ENCODE measurements at regions not wholly inside any gene's neighbourhood (a gene's known extent, or its start where the extent isn't known, plus 50 kb on each side); places are given as distances from the start of the nearest gene placed in this dataset.

DNA sequence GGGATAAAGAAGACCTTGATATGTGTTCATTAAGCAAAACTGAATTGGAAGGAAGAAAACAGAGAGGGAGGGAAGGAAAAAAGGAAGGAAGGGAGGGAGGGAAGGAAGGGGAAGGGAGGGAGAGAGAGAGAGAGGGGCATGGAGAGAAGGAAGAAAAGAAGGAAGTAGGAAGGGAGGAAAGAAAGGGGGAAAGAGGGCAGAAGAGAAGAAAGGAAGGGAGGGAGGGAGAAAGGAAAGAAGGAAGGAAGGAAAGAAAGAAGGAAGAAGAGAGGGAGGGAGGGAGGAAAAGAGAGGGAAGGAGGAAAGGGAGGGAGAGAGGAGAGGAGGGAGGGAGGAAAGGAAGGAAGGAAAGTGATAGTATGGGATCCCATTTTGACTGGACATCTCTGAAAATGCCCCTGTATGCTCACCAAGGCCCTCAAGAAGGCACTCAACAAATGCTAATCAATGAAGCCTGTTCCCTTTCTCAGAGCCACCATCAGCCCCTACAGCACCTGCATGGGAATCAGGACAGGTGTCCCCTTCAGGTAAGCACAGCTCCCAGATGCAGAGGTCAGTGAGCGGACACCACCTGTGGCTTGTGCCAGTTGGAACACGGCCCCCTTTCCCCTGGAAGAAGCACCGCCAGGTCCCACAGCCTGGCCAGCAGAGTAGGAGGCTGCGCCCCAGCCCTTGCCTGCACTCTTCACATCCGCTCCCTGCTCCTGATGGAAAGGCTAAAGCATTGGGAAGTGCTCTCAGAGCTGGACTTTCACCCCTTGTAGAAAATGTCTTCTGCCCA, 161.4 kb upstream of the DIO3 start:
- H3K4me1 ChIP-seq = peaks cover 21% of the 10 kb centered on the region
- H3K9me3 ChIP-seq = no peaks in the 10 kb centered on the region
- TF ChIP-seq, protein P1, sequence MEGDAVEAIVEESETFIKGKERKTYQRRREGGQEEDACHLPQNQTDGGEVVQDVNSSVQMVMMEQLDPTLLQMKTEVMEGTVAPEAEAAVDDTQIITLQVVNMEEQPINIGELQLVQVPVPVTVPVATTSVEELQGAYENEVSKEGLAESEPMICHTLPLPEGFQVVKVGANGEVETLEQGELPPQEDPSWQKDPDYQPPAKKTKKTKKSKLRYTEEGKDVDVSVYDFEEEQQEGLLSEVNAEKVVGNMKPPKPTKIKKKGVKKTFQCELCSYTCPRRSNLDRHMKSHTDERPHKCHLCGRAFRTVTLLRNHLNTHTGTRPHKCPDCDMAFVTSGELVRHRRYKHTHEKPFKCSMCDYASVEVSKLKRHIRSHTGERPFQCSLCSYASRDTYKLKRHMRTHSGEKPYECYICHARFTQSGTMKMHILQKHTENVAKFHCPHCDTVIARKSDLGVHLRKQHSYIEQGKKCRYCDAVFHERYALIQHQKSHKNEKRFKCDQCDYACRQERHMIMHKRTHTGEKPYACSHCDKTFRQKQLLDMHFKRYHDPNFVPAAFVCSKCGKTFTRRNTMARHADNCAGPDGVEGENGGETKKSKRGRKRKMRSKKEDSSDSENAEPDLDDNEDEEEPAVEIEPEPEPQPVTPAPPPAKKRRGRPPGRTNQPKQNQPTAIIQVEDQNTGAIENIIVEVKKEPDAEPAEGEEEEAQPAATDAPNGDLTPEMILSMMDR (IDR thresholded peaks at IDR 0.05) = no peak
- no peak overlapping the region for H3K4me3 ChIP-seq
- intact Hi-C loops (cut with DNase I) = no loop called here
- H3K27ac ChIP-seq = no peak overlapping the region
- H3K27me3 ChIP-seq (ENCODE audit: low read depth) = peaks cover 5% of the 10 kb centered on the region
- no peak for DNase-seq
- ATAC-seq = no peak
- no peaks in the 10 kb centered on the region for H3K36me3 ChIP-seq

DNA sequence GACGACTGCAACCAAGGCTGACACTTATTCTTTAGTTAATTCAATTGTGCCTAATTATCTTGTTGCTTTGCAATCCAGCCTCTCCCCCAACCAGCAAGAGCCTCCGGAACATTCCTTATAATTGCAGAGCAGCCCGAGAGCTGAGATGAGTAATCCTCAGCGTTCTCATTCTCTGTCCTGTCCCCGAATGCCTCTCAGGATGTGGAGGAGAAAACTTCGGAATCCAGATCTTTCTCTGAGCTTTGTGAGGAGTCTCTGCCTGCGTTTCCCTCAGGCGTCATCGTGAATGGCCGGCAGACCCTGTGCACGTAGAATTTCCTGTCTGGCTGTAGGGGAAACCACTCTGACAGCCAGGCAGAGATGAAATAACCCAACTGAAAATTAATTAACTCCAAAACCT, 160.5 kb upstream of the DIO3 start:
- Histone ChIP-seq H3K4me1 (peaks cover 22% of the 10 kb centered on the region), H3K4me3 (no peak overlapping the region), H3K9me3 (no peaks in the 10 kb centered on the region), H3K36me3 (no peaks in the 10 kb centered on the region), H3K27ac (no peak overlapping the region), H3K27me3 (ENCODE audit: low read depth) (peaks cover 5% of the 10 kb centered on the region)
- no peak for ATAC-seq
- no peak for DNase-seq
- intact Hi-C loops (cut with DNase I) = no loop called here
- TF ChIP-seq, protein P1 (IDR thresholded peaks at IDR 0.05) = no peak

DNA sequence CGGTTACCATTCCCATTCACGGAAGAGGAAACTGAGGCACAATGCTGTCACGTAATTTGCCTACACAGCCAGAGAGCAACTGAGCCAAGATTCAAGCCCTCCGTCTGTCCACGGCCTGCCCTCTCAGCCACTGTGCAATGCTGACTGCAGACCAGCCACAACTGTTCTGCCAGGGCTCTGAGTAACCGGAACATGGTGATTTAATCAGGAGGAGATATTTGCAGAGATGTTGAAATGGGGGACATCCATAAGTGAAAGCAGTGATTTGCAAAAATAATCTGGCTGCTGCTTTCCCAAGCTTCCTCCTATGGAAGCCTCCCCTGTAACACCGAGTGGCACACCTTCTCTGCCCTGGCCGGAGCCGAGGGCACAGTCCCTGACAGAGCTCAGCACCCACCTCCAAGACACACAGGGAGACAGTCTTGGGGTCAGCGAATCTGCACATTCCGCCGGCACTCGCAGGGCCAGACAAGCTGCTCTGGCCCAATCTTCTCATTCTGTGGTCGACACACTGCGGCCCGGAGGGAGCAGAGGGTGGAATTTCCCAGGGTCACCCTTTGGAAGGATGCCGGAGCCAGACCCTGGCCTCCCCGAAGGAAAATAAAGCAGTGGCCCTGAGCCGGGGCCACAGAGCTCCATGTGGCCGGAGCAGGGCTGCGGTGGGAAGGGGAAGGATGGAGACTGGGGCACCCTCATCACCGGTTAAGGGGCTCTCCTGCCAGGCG, 158.2 kb upstream of the DIO3 start:
- TF ChIP-seq, protein P1 (IDR thresholded peaks at IDR 0.05) = no peak
- H3K4me3 ChIP-seq = no peak overlapping the region
- ATAC-seq (no peak), DNase-seq (no peak)
- intact Hi-C loops (cut with DNase I) = no loop called here
- peak overlapping the region; percentile 32 for H3K27ac ChIP-seq
- H3K36me3 ChIP-seq = no peaks in the 10 kb centered on the region
- no peaks in the 10 kb centered on the region for H3K9me3 ChIP-seq
- peaks cover 5% of the 10 kb centered on the region for H3K27me3 ChIP-seq (ENCODE audit: low read depth)
- peaks cover 40% of the 10 kb centered on the region for H3K4me1 ChIP-seq

DNA sequence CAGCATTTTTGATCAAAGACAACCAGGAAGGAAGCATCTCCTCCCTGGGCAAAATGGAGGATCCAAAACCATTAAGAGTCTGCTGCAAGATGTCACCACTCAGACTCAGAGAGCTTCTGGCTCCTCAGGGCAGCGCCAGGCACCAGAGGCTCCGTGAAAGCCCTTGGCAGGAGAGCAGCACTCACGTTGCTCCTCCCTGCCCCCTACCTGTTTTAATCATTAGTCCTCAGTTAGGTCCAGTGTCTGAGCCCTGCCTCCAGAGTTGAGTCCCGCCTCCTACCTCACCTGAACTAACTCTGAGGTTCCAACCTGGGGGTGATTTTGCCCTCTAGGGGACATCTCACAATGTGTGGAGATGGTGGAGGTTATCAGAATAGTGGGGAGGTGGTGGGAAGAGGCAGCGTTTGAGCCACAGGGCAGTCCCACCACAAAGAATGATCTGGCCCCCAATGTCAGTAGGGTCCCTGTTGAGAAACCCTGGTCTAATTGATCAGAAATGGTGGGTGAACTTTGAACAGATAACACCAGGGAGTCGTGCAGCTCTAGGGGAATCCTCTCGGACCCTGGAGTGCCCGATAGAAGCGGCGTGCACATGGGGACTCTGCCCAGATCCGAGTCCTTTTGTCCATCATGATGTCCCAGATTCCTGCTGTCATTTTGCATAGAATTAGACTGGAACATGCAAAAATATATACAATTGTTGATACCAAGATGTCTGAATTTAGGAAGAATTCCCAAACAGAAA, 156.7 kb upstream of the DIO3 start:
- Histone ChIP-seq H3K36me3 (no peaks in the 10 kb centered on the region), H3K9me3 (no peaks in the 10 kb centered on the region), H3K27ac (no peak overlapping the region), H3K4me1 (peaks cover 42% of the 10 kb centered on the region), H3K4me3 (no peak overlapping the region), H3K27me3 (ENCODE audit: low read depth) (peaks cover 5% of the 10 kb centered on the region)
- intact Hi-C loops (cut with DNase I) = no loop called here
- ATAC-seq (no peak), DNase-seq (no peak)
- TF ChIP-seq, protein P1 (IDR thresholded peaks at IDR 0.05) = no peak

DNA sequence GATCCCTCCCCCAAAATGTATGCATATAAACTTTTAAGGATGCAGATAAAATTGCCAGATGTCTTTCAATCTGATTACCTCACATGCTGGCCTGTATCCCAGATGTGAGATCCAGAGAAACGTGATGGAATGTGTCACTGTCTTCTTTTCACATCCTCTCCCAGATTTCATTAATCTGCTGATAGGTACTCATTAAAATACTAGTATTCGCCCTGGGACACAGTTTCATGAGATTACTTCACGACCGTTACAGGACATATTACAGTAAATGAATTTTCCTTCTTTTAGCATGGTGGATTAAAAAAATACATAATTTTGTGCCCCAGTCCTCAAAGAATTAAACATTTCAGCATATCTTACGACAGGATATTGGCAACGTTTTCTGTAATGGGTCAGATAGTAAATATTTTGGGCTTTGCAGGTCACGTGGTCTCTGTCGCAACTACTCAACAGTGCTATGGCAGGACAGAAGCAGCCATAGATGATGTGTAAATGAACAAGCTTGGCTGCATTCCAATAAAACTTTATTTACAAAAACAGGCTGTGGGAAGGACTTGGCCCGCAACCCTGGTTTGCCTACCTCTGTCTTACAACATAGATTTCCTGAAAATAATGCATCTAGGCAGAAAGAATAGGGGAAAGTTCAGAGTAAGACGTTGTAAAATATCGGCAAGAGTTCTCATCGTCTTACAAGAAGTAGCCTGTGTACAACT, 156.0 kb upstream of the DIO3 start:
- peaks cover 42% of the 10 kb centered on the region for H3K4me1 ChIP-seq
- ATAC-seq (no peak), DNase-seq (no peak)
- H3K27ac ChIP-seq = peak overlapping the region; percentile 31
- H3K4me3 ChIP-seq = no peak overlapping the region
- intact Hi-C loops (cut with DNase I) = no loop called here
- H3K27me3 ChIP-seq (ENCODE audit: low read depth) = peaks cover under 1% of the 10 kb centered on the region
- no peaks in the 10 kb centered on the region for H3K36me3 ChIP-seq
- TF ChIP-seq, protein P1 (IDR thresholded peaks at IDR 0.05) = no peak
- no peaks in the 10 kb centered on the region for H3K9me3 ChIP-seq

Measured in lower lobe of right lung (tissue), 2 donors.